HG03066 (cell line): ENCODE measurements at regions not wholly inside any gene's neighbourhood (a gene's known extent, or its start where the extent isn't known, plus 50 kb on each side); places are given as distances from the start of the nearest gene placed in this dataset.
A peak's percentile ranks its signal among the peaks of the same experiment; 100 is the strongest.
"Not testable (repeated sequence)": the region's sequence is repeated elsewhere in the genome, so short reads cannot be mapped to it uniquely, and the experiment has no call there.

Source experiments
- ATAC-seq: cut with Tn5 transposase; IDR thresholded peaks from one replicate; pipeline ENCODE4 v1.9.1; 2021; ENCODE audit warnings: low read depth; ENCODE audit not compliant: unreplicated experiment

GRCh38 chr9:6160579-6160978 lies 55.0 kb upstream of the IL33 start:
- no peak for ATAC-seq

- no peak for ATAC-seq
Observed at GRCh38 chr9:6153425-6153824, 62.2 kb upstream of the IL33 start.

GRCh38 chr9:6152788-6153187 lies 62.8 kb upstream of the IL33 start:
- ATAC-seq, result no peak

- no peak for ATAC-seq
Observed at GRCh38 chr9:6150483-6150882, 65.1 kb upstream of the IL33 start.

GRCh38 chr9:6149315-6149714 lies 66.3 kb upstream of the IL33 start:
- ATAC-seq, result no peak

- no peak for ATAC-seq
Observed at GRCh38 chr9:6147846-6148245, 67.8 kb upstream of the IL33 start.

- ATAC-seq, result no peak
Observed at GRCh38 chr9:6144947-6145346, 70.7 kb upstream of the IL33 start.

- ATAC-seq, result no peak
Observed at GRCh38 chr9:6142799-6143454, 72.7 kb upstream of the IL33 start.

GRCh38 chr9:6135780-6136179 lies 79.8 kb upstream of the IL33 start:
- ATAC-seq, result not testable (repeated sequence)

GRCh38 chr9:6134661-6135180 lies 80.9 kb upstream of the IL33 start:
- ATAC-seq, result no peak

GRCh38 chr9:6133346-6134063 lies 82.1 kb upstream of the IL33 start:
- peak; percentile 85 for ATAC-seq

- no peak for ATAC-seq
Observed at GRCh38 chr9:6132650-6133049, 83.0 kb upstream of the IL33 start.

GRCh38 chr9:6128030-6128429 lies 87.6 kb upstream of the IL33 start:
- no peak for ATAC-seq

- no peak for ATAC-seq
Observed at GRCh38 chr9:6126377-6126776, 89.2 kb upstream of the IL33 start.

- no peak for ATAC-seq
Observed at GRCh38 chr9:6123416-6123815, 92.2 kb upstream of the IL33 start.

- no peak for ATAC-seq
Observed at GRCh38 chr9:6121707-6122106, 93.9 kb upstream of the IL33 start.

- no peak for ATAC-seq
Observed at GRCh38 chr9:6114424-6114823, 99.0 kb upstream of the RANBP6 start.

GRCh38 chr9:6113819-6114218 lies 98.4 kb upstream of the RANBP6 start:
- ATAC-seq, result no peak

- ATAC-seq, result no peak
Observed at GRCh38 chr9:6113312-6113711, 97.9 kb upstream of the RANBP6 start.

GRCh38 chr9:6109986-6110385 lies 94.6 kb upstream of the RANBP6 start:
- ATAC-seq, result no peak

- ATAC-seq, result no peak
Observed at GRCh38 chr9:6109571-6109970, 94.1 kb upstream of the RANBP6 start.

- ATAC-seq, result no peak
Observed at GRCh38 chr9:6106711-6107339, 91.4 kb upstream of the RANBP6 start.
